ENCODE measurements at regions not wholly inside any gene's neighbourhood (a gene's known extent, or its start where the extent isn't known, plus 50 kb on each side); places are given as distances from the start of the nearest gene placed in this dataset.
"Not testable (repeated sequence)": the region's sequence is repeated elsewhere in the genome, so short reads cannot be mapped to it uniquely, and the experiment has no call there.

DNA sequence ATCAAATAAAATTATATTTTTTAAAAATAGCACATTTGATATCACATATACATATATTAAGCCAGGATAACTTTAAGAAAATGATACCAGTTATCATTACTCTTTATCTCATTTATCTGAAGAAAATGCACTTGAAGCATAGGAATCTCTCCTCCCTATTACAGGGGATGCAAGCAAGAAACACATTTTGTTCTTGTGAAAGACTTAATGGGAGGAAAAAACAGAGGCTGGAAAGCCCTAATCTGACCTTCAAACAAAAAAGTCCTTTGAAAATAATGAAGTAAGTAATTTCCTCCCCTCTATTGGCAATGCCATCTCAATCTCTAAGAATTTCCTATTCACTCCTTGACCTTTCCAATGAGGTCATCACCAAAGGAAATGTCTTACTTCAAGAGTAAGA is 1012.6 kb upstream of the ADAMTS5 start:
- H3K36me3 ChIP-seq (ENCODE audit: control insufficient read depth in 1 of 2, insufficient read depth in 2 of 2, low read depth in 1 of 2, low read length in 2 of 2); H3K23ac ChIP-seq (ENCODE audit: low read length in 2 of 2); H3K18ac ChIP-seq (ENCODE audit: low read depth in 1 of 2, low read length in 2 of 2); H2AK5ac ChIP-seq (ENCODE audit: low read length, severe bottlenecking); H2BK5ac ChIP-seq (ENCODE audit: low read depth, low read length, poor library complexity, severe bottlenecking); H4K91ac ChIP-seq (ENCODE audit: low read length); H3K9ac ChIP-seq (ENCODE audit: low read length); H3K4me2 ChIP-seq (ENCODE audit: low read length, poor library complexity, severe bottlenecking); H2BK15ac ChIP-seq (ENCODE audit: low read depth, poor library complexity, severe bottlenecking); H4K8ac ChIP-seq (ENCODE audit: low read length); H2AFZ ChIP-seq (ENCODE audit: low read depth, low read length); H2BK12ac ChIP-seq (ENCODE audit: low read length in 2 of 2); DNase-seq; H3K9me3 ChIP-seq (ENCODE audit: control insufficient read depth, low read length); H3K27ac ChIP-seq (ENCODE audit: low read length, poor library complexity, severe bottlenecking); H3K4ac ChIP-seq (ENCODE audit: low read depth in 1 of 2, low read length in 2 of 2); H2BK120ac ChIP-seq (ENCODE audit: low read depth, low read length); H3K14ac ChIP-seq (ENCODE audit: low read length in 2 of 2); H3K4me1 ChIP-seq (ENCODE audit: control insufficient read depth, insufficient read depth, low read depth, low read length); H3K79me1 ChIP-seq (replicated peaks; ENCODE audit: low read length, poor library complexity, severe bottlenecking); H3K27me3 ChIP-seq (ENCODE audit: control insufficient read depth in 1 of 2, insufficient read depth in 1 of 2, low read length in 2 of 2); H3K4me3 ChIP-seq (ENCODE audit: insufficient read depth in 1 of 2, low read depth in 1 of 2, low read length in 2 of 2): not testable (repeated sequence)

DNA sequence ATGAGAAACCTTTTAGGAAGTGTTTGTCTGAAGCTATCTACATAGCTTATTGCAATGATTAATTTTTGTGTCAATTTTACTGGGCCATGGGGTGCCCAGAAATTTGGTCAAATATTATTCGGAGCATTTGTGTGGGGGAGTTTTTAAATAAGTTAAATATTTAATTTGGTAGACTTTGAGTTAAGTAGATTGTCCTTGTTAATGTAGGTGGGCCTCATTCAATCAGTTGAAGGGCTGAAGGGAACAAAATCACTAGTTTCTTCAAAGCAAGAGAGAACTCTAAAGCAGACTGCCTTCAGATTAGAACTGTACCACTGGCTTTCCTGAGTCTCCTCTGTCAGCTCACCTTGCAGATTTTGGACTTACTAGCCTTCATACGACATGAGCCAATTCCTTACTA is 1008.6 kb upstream of the ADAMTS5 start:
- Histone ChIP-seq H3K4me3 (ENCODE audit: insufficient read depth in 1 of 2, low read depth in 1 of 2, low read length in 2 of 2) (no peak overlapping the region), H3K79me1 (replicated peaks; ENCODE audit: low read length, poor library complexity, severe bottlenecking) (no peaks in the 10 kb centered on the region), H2BK15ac (ENCODE audit: low read depth, poor library complexity, severe bottlenecking) (no peak overlapping the region), H2BK5ac (ENCODE audit: low read depth, low read length, poor library complexity, severe bottlenecking) (no peak overlapping the region), H2AK5ac (ENCODE audit: low read length, severe bottlenecking) (no peak overlapping the region), H4K91ac (ENCODE audit: low read length) (no peak overlapping the region), H2BK12ac (ENCODE audit: low read length in 2 of 2) (no peak overlapping the region), H3K4ac (ENCODE audit: low read depth in 1 of 2, low read length in 2 of 2) (no peak overlapping the region), H3K27me3 (ENCODE audit: control insufficient read depth in 1 of 2, insufficient read depth in 1 of 2, low read length in 2 of 2) (no peaks in the 10 kb centered on the region), H4K8ac (ENCODE audit: low read length) (no peak overlapping the region), H3K9ac (ENCODE audit: low read length) (no peak overlapping the region), H3K4me1 (ENCODE audit: control insufficient read depth, insufficient read depth, low read depth, low read length) (no peaks in the 10 kb centered on the region), H3K4me2 (ENCODE audit: low read length, poor library complexity, severe bottlenecking) (no peak overlapping the region), H2AFZ (ENCODE audit: low read depth, low read length) (no peak overlapping the region), H3K27ac (ENCODE audit: low read length, poor library complexity, severe bottlenecking) (no peak overlapping the region), H3K9me3 (ENCODE audit: control insufficient read depth, low read length) (no peaks in the 10 kb centered on the region), H2BK120ac (ENCODE audit: low read depth, low read length) (no peak overlapping the region), H3K14ac (ENCODE audit: low read length in 2 of 2) (no peak overlapping the region), H3K23ac (ENCODE audit: low read length in 2 of 2) (no peak overlapping the region), H3K36me3 (ENCODE audit: control insufficient read depth in 1 of 2, insufficient read depth in 2 of 2, low read depth in 1 of 2, low read length in 2 of 2) (no peaks in the 10 kb centered on the region), H3K18ac (ENCODE audit: low read depth in 1 of 2, low read length in 2 of 2) (no peak overlapping the region)
- no peak for DNase-seq
- WGBS, result 91% methylated on average over 1 of the region's 2 CpGs

DNA sequence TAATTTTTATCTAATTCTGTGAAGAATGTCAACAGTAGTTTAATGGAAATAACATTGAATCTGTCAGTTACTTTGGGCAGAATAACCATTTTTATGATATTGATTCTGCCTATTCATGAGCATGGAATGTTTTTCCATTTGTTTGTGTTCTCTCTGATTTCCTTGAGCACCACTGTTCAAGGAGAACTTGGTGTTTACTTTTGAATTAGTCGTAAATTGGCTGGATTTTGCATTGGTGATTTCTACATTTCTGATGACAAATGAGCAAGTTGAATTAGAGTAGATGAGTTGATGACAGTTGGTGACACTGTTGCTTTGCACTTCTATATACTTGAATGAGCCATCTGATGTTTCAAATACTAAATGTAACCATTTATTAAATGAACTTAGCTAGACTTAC is 1007.3 kb upstream of the ADAMTS5 start:
- H3K9me3 ChIP-seq (ENCODE audit: control insufficient read depth, low read length); H3K4me2 ChIP-seq (ENCODE audit: low read length, poor library complexity, severe bottlenecking); H2BK12ac ChIP-seq (ENCODE audit: low read length in 2 of 2); DNase-seq; H4K8ac ChIP-seq (ENCODE audit: low read length); H3K27me3 ChIP-seq (ENCODE audit: control insufficient read depth in 1 of 2, insufficient read depth in 1 of 2, low read length in 2 of 2); H3K23ac ChIP-seq (ENCODE audit: low read length in 2 of 2); H2AK5ac ChIP-seq (ENCODE audit: low read length, severe bottlenecking); H3K9ac ChIP-seq (ENCODE audit: low read length); H3K36me3 ChIP-seq (ENCODE audit: control insufficient read depth in 1 of 2, insufficient read depth in 2 of 2, low read depth in 1 of 2, low read length in 2 of 2); H3K4me1 ChIP-seq (ENCODE audit: control insufficient read depth, insufficient read depth, low read depth, low read length); H2BK5ac ChIP-seq (ENCODE audit: low read depth, low read length, poor library complexity, severe bottlenecking); H4K91ac ChIP-seq (ENCODE audit: low read length); H3K79me1 ChIP-seq (replicated peaks; ENCODE audit: low read length, poor library complexity, severe bottlenecking); H2BK120ac ChIP-seq (ENCODE audit: low read depth, low read length); H3K14ac ChIP-seq (ENCODE audit: low read length in 2 of 2); H2AFZ ChIP-seq (ENCODE audit: low read depth, low read length); H3K4ac ChIP-seq (ENCODE audit: low read depth in 1 of 2, low read length in 2 of 2); H2BK15ac ChIP-seq (ENCODE audit: low read depth, poor library complexity, severe bottlenecking); H3K27ac ChIP-seq (ENCODE audit: low read length, poor library complexity, severe bottlenecking); H3K4me3 ChIP-seq (ENCODE audit: insufficient read depth in 1 of 2, low read depth in 1 of 2, low read length in 2 of 2); H3K18ac ChIP-seq (ENCODE audit: low read depth in 1 of 2, low read length in 2 of 2): not testable (repeated sequence)
- WGBS, result no CpG with 5 or more reads among the region's 1 CpG

DNA sequence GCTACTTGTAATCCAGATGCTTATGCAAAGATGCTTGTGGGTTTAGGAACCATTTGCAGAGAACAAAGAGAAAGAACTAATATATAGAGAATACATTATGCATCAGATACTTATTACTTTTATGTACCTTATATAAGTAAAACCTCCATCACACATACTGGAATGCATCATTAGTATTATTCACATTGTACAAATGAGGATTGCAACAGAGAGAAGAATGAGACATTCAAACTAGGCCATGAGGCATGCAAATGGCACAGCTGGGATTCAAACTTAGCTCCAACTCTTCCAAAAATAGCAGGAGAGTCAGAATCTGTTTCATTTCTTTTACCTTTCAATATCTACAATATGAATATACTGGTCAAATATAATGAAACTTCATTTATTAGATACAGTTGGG is 1001.4 kb upstream of the ADAMTS5 start:
- not testable (repeated sequence) for H3K14ac ChIP-seq (ENCODE audit: low read length in 2 of 2); H3K79me1 ChIP-seq (replicated peaks; ENCODE audit: low read length, poor library complexity, severe bottlenecking); H3K36me3 ChIP-seq (ENCODE audit: control insufficient read depth in 1 of 2, insufficient read depth in 2 of 2, low read depth in 1 of 2, low read length in 2 of 2); H3K18ac ChIP-seq (ENCODE audit: low read depth in 1 of 2, low read length in 2 of 2); H3K4me2 ChIP-seq (ENCODE audit: low read length, poor library complexity, severe bottlenecking); H3K27ac ChIP-seq (ENCODE audit: low read length, poor library complexity, severe bottlenecking); H2BK15ac ChIP-seq (ENCODE audit: low read depth, poor library complexity, severe bottlenecking); H2AK5ac ChIP-seq (ENCODE audit: low read length, severe bottlenecking); H3K9ac ChIP-seq (ENCODE audit: low read length); H3K4me1 ChIP-seq (ENCODE audit: control insufficient read depth, insufficient read depth, low read depth, low read length); H3K27me3 ChIP-seq (ENCODE audit: control insufficient read depth in 1 of 2, insufficient read depth in 1 of 2, low read length in 2 of 2); H2BK5ac ChIP-seq (ENCODE audit: low read depth, low read length, poor library complexity, severe bottlenecking); DNase-seq; H2AFZ ChIP-seq (ENCODE audit: low read depth, low read length); H3K9me3 ChIP-seq (ENCODE audit: control insufficient read depth, low read length); H2BK12ac ChIP-seq (ENCODE audit: low read length in 2 of 2); H3K4ac ChIP-seq (ENCODE audit: low read depth in 1 of 2, low read length in 2 of 2); H3K4me3 ChIP-seq (ENCODE audit: insufficient read depth in 1 of 2, low read depth in 1 of 2, low read length in 2 of 2); H3K23ac ChIP-seq (ENCODE audit: low read length in 2 of 2); H2BK120ac ChIP-seq (ENCODE audit: low read depth, low read length); H4K91ac ChIP-seq (ENCODE audit: low read length); H4K8ac ChIP-seq (ENCODE audit: low read length)
